ENCODE measurements at regions not wholly inside any gene's neighbourhood (a gene's known extent, or its start where the extent isn't known, plus 50 kb on each side); places are given as distances from the start of the nearest gene placed in this dataset.

DNA sequence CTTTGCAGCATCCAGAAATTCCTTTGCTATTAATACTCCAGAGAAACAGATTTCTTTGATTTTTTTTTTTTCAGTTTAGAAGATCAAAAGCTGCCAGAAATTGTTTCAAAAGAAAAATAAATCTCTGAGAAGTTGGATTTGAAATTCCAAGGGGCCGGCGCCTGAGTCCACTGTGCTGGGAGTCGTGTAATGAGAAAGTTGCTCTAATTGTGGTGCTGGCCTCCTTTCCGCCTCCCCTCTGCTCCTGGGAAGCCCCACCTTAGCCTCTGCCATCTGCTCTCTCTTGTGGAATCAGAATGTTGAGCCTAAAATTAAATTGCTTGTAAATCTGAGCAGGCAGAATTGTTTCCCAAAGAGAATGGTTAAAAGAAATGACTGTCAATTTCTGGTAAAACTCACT, 93.3 kb downstream of the EMX2 start:
- no peak for TF ChIP-seq CTCF (IDR thresholded peaks at IDR 0.05; ENCODE audit: extremely low read depth, missing control alignments)
- DNase-seq (ENCODE audit: low spot score) = no peak

GRCh38 chr10:117638200-117638599, 95.7 kb downstream of the EMX2 start:
- DNase-seq (ENCODE audit: low spot score) = no peak
- TF ChIP-seq CTCF (IDR thresholded peaks at IDR 0.05; ENCODE audit: extremely low read depth, missing control alignments) = no peak

DNA sequence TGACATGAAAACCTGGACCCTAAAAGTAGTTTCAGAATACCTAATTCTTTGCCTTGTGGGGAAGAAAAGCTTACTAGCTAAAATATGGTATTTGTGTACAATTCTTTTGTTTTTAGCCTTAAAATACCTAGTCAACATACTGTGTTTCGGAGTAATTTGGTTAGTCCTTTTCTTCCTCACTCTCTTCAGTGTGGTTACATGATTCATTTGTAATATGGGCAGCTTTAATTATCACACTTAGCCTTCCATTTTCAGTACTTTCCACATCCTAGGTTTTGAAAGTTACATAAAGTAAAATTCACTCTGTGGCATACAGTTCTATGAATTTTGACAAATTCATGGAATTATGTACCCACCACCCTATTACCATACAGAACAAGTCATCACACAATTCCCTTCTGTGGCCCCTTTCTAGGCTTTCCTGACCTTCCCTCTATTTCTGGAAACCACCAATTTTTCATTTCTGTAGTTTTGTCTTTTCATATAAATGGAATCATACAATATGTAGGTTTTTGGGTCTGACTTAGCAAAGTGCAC, 96.2 kb downstream of the EMX2 start:
- no peak for DNase-seq (ENCODE audit: low spot score)
- no peak for TF ChIP-seq CTCF (IDR thresholded peaks at IDR 0.05; ENCODE audit: extremely low read depth, missing control alignments)

- TF ChIP-seq CTCF (IDR thresholded peaks at IDR 0.05; ENCODE audit: extremely low read depth, missing control alignments) = no peak
- no peak for DNase-seq (ENCODE audit: low spot score)
Measured at GRCh38 chr10:117640406-117640805, 97.9 kb downstream of the EMX2 start.

DNA sequence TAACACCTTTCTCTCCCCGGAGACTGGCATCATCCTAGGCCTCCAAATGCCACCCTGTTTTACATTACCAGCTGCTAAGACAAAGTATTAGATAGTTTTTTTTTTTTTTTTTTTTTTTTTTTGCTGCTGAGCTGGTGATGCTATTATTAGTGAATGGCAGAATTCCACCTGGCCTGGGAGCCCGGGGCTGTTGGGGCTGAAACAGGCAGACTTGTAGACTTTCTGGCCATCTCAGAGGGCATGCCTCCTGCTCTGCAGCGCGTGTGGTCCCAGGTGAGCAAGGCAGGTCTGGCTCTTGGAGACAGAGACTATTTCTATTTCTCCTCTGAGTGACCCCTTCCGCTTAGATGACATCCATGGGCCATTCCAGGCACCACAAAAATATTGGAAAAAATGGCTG, 104.2 kb downstream of the EMX2 start:
- no peak for TF ChIP-seq CTCF (IDR thresholded peaks at IDR 0.05; ENCODE audit: extremely low read depth, missing control alignments)
- DNase-seq (ENCODE audit: low spot score) = no peak

DNA sequence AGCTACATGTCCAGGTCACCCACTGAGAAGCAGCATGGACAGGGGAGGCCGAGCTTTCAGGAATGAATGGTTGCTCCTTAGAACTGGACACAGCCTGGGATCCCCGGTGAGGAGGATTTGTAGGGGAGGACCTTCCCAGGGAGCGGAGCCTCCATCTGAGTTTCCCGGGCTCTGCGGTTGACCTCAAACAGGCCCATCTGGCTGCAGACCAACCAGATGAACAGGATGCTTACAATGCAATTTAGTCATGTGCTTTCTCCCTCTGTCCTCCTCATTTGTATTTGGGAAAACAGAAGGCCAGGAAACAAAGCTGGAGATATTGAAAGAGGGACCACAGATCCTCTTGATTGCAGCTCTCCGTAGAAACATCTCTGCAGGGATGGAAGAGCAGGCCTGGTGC, 104.8 kb downstream of the EMX2 start:
- DNase-seq (ENCODE audit: low spot score) = no peak

GRCh38 chr10:117651121-117651520, 108.6 kb downstream of the EMX2 start:
- no peak for DNase-seq (ENCODE audit: low spot score)
- TF ChIP-seq CTCF (IDR thresholded peaks at IDR 0.05; ENCODE audit: extremely low read depth, missing control alignments) = no peak

More for the DNA sequence above, 104.8 kb downstream of the EMX2 start:
- TF ChIP-seq CTCF (IDR thresholded peaks at IDR 0.05; ENCODE audit: extremely low read depth, missing control alignments) = no peak

All from GM20000 (cell line).